ENCODE measurements at regions not wholly inside any gene's neighbourhood (a gene's known extent, or its start where the extent isn't known, plus 50 kb on each side); places are given as distances from the start of the nearest gene placed in this dataset.
"Not testable (repeated sequence)": the region's sequence is repeated elsewhere in the genome, so short reads cannot be mapped to it uniquely, and the experiment has no call there.

GRCh38 chr5:85431726-85432125 lies 1047.0 kb upstream of the EDIL3 start:
- not testable (repeated sequence) for H3K4me1 Mint-ChIP-seq, DNase-seq, ATAC-seq, H3K27me3 Mint-ChIP-seq, H3K4me3 Mint-ChIP-seq, H3K27ac Mint-ChIP-seq
- peaks cover 8 to 17% of the 10 kb centered on the region in 2 donors for H3K9me3 Mint-ChIP-seq

DNA sequence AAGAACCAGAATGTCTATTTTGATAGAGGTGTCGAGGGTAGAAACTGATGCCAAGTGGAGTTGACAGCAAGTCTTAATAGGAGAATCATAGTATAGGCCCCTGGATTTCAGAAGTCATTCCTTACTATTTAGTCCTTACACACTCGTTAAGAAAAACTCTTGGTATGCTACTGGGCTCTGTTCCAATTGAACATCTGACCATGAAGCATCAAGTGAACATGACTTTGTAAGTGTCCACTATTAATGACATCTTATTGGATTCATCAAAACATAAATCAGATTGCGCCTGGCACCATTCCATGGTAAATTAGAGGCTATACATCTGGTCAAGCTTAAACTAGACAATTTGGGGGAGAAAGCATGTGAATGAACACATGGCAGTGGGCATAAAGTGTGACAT lies 1056.5 kb upstream of the EDIL3 start:
- no peak overlapping the region for H3K27ac Mint-ChIP-seq
- H3K4me3 Mint-ChIP-seq: no peak overlapping the region
- DNase-seq (no peak), ATAC-seq (no peak)
- no peaks in the 10 kb centered on the region for H3K4me1 Mint-ChIP-seq
- peaks cover 0 to 15% of the 10 kb centered on the region in 2 donors for H3K9me3 Mint-ChIP-seq
- no peaks in the 10 kb centered on the region for H3K27me3 Mint-ChIP-seq

- Mint-ChIP-seq H3K4me3 (no peak overlapping the region), H3K9me3 (peaks cover 0 to 15% of the 10 kb centered on the region in 2 donors), H3K27ac (no peak overlapping the region), H3K27me3 (no peaks in the 10 kb centered on the region), H3K4me1 (no peaks in the 10 kb centered on the region)
- DNase-seq (no peak), ATAC-seq (no peak)
Measured at GRCh38 chr5:85441853-85442252, 1057.2 kb upstream of the EDIL3 start.

DNA sequence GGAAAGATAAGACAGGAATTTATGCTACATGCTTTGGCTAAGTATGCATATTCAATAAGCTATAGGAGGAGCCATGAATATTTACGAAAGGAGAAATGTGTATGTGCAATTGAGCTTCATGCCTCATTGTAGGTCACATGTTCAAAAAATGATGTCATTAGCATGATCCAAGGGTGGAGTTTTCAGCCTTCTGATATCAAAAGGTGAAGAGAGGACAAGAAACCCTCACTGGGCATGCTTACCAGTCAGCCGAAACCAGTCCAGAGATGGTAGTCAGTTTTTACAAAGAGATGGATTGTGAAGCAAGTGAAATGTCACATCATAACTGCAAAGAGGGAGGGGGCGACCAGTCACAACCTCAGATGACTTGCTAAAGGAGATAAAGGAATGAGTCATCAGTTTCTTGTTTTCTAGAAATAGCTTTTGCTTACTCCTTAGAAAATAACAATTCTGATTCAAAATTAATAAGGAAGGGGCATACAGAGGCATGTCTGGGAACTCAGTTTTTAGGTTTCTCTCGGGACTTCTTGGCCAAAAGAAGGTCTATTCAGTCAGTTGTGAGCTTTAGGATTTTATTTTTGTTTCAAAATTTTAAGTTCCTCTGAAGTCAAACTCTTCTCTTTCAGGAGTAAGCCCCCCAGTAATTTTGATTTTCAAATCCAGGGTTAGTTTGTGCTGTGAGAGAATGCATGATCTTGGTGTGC lies 1067.8 kb upstream of the EDIL3 start:
- Mint-ChIP-seq H3K27ac (no peak overlapping the region), H3K27me3 (no peaks in the 10 kb centered on the region), H3K4me3 (no peak overlapping the region), H3K4me1 (no peaks in the 10 kb centered on the region), H3K9me3 (peaks cover 8 to 25% of the 10 kb centered on the region in 2 donors)
- ATAC-seq (no peak), DNase-seq (no peak)

DNA sequence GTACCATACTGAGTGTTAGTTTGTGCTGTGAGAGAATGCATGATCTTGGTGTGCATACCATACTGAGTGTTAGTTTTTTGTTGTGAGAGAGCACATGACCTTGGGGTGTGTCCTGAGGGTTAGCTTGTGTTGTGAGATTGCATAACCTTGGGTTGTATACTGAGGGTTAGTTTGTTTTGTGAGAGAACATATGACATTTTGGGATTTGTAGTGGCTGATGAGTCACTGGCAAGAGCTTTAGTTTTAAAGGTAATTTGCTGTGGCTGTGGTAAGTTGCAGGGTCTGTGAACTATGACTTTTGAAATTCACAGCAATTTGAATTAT lies 1068.3 kb upstream of the EDIL3 start:
- Mint-ChIP-seq H3K4me1 (no peaks in the 10 kb centered on the region), H3K9me3 (peaks cover 8 to 30% of the 10 kb centered on the region in 2 donors), H3K27me3 (no peaks in the 10 kb centered on the region), H3K27ac (no peak overlapping the region), H3K4me3 (no peak overlapping the region)
- no peak for ATAC-seq
- DNase-seq: no peak

DNA sequence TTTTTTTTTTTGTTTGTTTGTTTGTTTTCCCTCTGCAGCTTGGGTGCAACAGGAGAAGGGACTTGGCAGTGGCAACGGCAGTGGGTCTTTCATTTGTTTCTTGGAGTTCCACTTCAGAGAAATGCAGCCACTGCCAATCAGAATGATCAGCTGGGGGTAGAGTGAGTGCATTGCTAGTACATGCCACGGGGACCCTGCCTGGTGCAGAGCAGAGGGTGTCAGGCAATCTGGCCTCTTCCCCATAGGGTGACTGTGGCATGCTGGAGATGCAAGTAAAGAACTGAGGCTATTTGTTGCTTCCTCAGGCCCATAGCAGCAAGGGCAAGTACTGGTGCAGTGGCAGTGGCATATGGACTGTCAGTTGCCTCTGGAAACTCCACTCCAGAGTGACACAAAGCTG lies 1073.6 kb upstream of the EDIL3 start:
- Mint-ChIP-seq H3K27ac (peak overlapping the region in 1 of 2 donors; percentile 48), H3K4me1 (no peaks in the 10 kb centered on the region), H3K27me3 (no peaks in the 10 kb centered on the region), H3K9me3 (peaks cover 8 to 30% of the 10 kb centered on the region in 2 donors), H3K4me3 (no peak overlapping the region)
- ATAC-seq (no peak), DNase-seq (no peak)

GRCh38 chr5:85462957-85463356 lies 1078.3 kb upstream of the EDIL3 start:
- no peak overlapping the region for H3K27ac Mint-ChIP-seq

GRCh38 chr5:85466423-85466822 lies 1081.7 kb upstream of the EDIL3 start:
- Mint-ChIP-seq H3K9me3 (peaks cover 14 to 39% of the 10 kb centered on the region in 2 donors), H3K27ac (no peak overlapping the region), H3K27me3 (no peaks in the 10 kb centered on the region), H3K4me1 (no peaks in the 10 kb centered on the region), H3K4me3 (no peak overlapping the region)
- no peak for ATAC-seq
- DNase-seq: no peak

More at GRCh38 chr5:85462957-85463356, 1078.3 kb upstream of the EDIL3 start:
- no peak for DNase-seq
- Mint-ChIP-seq H3K27me3 (no peaks in the 10 kb centered on the region), H3K9me3 (peaks cover 14 to 24% of the 10 kb centered on the region in 2 donors), H3K4me1 (no peaks in the 10 kb centered on the region), H3K4me3 (no peak overlapping the region)
- ATAC-seq: no peak

DNA sequence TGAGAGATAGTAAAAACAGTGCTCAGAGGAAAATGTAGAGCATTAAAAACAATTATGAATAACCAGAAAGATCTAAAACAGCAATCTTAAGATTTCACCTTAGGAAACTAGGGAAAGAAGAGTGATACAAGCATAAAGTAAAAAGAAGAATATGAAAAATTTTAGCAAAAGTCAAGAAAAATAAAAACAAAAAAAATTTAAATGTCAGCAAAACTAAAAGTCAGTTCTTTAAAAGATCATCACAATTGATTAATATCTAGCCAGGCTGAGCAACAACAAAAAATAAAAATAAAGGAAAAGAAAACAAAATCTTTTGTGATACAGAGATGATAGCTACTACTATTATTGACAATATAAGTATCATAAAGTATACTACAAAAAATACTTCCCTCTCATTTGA lies 1088.1 kb upstream of the EDIL3 start:
- ATAC-seq (no peak), DNase-seq (no peak)
- Mint-ChIP-seq H3K27ac (no peak overlapping the region), H3K27me3 (no peaks in the 10 kb centered on the region), H3K4me1 (no peaks in the 10 kb centered on the region), H3K9me3 (peaks cover 0 to 22% of the 10 kb centered on the region in 2 donors), H3K4me3 (no peak overlapping the region)

DNA sequence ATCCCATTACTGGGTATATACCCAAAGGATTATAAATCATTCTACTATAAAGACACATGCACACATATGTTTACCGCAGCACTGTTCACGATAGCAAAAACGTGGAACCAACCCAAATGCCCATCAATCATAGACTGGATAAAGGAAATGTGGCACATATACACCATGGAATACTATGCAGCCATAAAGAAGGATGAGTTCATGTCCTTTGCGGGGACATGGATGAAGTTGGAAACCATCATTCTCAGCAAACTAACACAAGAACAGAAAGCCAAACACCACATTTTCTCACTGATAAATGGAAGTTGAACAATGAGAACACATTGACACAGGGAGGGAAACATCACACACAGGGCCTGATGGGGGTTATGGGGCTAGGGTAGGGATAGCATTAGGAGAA lies 1090.5 kb upstream of the EDIL3 start:
- H3K9me3 Mint-ChIP-seq: peaks cover 0 to 12% of the 10 kb centered on the region in 2 donors
- H3K4me1 Mint-ChIP-seq, ATAC-seq, H3K27ac Mint-ChIP-seq, H3K4me3 Mint-ChIP-seq, H3K27me3 Mint-ChIP-seq, DNase-seq: not testable (repeated sequence)

GRCh38 chr5:85476617-85477016 lies 1091.9 kb upstream of the EDIL3 start:
- no peaks in the 10 kb centered on the region for H3K9me3 Mint-ChIP-seq
- no peak overlapping the region for H3K4me3 Mint-ChIP-seq
- no peak for DNase-seq
- no peaks in the 10 kb centered on the region for H3K4me1 Mint-ChIP-seq
- no peaks in the 10 kb centered on the region for H3K27me3 Mint-ChIP-seq
- no peak for ATAC-seq
- H3K27ac Mint-ChIP-seq: no peak overlapping the region

DNA sequence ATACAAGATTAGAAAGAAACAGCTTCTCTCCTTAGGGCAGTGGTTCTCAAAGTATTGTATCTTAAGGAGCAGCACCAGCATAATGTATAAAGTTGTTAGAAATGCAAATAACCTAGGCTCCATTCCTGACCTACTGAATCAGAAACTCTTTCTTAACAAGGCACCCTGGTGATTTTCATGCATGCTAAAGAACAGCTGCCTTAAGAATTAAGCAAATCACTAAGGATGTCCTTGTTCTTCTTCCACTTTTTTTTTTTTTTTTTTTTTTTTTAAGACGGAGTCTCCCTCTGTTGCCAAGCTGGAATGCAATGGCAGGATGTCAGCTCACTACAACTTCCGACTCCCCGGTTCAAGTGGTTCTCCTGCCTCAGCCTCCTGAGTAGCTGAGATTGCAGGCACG lies 1095.2 kb upstream of the EDIL3 start:
- Mint-ChIP-seq H3K9me3 (peaks cover 2 to 6% of the 10 kb centered on the region in 2 donors), H3K27me3 (no peaks in the 10 kb centered on the region), H3K27ac (no peak overlapping the region), H3K4me1 (no peaks in the 10 kb centered on the region), H3K4me3 (no peak overlapping the region)
- no peak for ATAC-seq
- no peak for DNase-seq

GRCh38 chr5:85484982-85485574 lies 1100.4 kb upstream of the EDIL3 start:
- Mint-ChIP-seq H3K9me3 (peaks cover 19 to 20% of the 10 kb centered on the region in 2 donors), H3K4me3 (no peak overlapping the region), H3K27ac (no peak overlapping the region), H3K4me1 (no peaks in the 10 kb centered on the region), H3K27me3 (no peaks in the 10 kb centered on the region)
- DNase-seq: no peak
- no peak for ATAC-seq

DNA sequence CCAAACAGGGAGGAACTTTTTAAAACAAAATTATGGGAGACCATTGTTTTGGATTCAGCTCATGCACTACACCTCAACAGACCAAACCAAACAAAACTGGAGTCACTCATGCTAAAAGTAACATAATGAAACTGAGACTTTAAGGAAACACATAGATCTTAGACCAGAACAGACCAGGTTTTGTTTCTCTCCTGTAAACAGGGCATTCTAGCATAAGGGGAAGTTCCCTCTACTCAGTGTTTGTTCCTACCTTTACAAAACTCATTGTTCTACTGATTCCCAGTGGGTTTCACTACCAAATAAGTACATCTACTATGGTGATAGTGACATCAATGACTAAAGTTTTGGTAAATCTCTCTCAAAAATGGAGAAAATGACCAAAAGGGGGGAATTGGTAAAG lies 1103.6 kb upstream of the EDIL3 start:
- no peak overlapping the region for H3K27ac Mint-ChIP-seq
- DNase-seq (no peak), ATAC-seq (no peak)
- H3K9me3 Mint-ChIP-seq: peaks cover 26 to 27% of the 10 kb centered on the region in 2 donors
- H3K4me1 Mint-ChIP-seq: no peaks in the 10 kb centered on the region
- no peaks in the 10 kb centered on the region for H3K27me3 Mint-ChIP-seq
- no peak overlapping the region for H3K4me3 Mint-ChIP-seq

- no peaks in the 10 kb centered on the region for H3K9me3 Mint-ChIP-seq
- no peak for ATAC-seq
- H3K4me1 Mint-ChIP-seq: no peaks in the 10 kb centered on the region
- no peak for DNase-seq
- no peak overlapping the region for H3K27ac Mint-ChIP-seq
- H3K27me3 Mint-ChIP-seq: no peaks in the 10 kb centered on the region
- H3K4me3 Mint-ChIP-seq: no peak overlapping the region
Measured at GRCh38 chr5:85500869-85501268, 1116.2 kb upstream of the EDIL3 start.

DNA sequence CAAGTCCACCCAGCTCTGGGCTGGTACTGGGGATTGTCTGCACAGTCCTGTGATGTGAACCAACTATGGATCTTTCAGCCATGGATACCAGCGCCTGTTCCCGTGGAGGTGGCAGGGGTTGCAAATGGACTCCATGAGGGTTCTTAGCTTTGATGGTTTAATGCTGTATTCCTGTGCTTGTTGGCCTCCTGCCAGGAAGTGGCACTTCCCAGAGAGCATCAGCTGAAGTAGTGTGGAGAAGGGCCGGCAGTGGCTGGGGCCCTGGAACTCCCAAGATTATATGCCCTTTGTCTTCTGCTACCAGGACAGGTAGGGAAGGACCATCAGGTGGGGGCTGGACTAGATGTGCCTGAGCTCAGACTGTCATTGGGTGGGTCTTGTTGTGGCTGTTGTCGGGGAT lies 1104.8 kb upstream of the COX7C start:
- H3K27ac Mint-ChIP-seq: no peak overlapping the region
- ATAC-seq: no peak
- H3K4me1 Mint-ChIP-seq: no peaks in the 10 kb centered on the region
- H3K27me3 Mint-ChIP-seq: no peaks in the 10 kb centered on the region
- DNase-seq: no peak
- H3K4me3 Mint-ChIP-seq: no peak overlapping the region
- peaks cover 6 to 29% of the 10 kb centered on the region in 2 donors for H3K9me3 Mint-ChIP-seq

DNA sequence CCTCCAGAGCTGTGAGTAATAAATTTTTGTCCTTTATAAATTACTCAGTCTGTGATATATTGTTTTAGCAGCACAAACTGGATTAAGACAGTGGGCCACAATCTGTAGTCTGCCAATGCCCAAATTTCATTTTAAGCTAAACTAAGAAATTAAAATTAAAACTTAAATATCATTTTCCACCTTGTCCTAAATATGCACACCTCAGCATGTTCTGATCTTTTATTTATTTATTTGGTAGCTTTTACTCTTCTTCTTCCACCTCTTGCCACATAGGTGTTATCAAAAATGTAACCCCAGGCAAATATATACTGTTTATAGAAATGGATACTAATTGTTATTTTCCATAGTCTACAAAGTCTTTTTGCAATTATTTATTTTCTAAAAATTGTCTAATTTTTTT lies 1102.2 kb upstream of the COX7C start:
- DNase-seq: no peak
- ATAC-seq: no peak
- Mint-ChIP-seq H3K4me1 (no peaks in the 10 kb centered on the region), H3K27me3 (no peaks in the 10 kb centered on the region), H3K4me3 (no peak overlapping the region), H3K9me3 (peaks cover 6 to 21% of the 10 kb centered on the region in 2 donors), H3K27ac (no peak overlapping the region)

All from stimulated activated naive CD8-positive, alpha-beta T cell treated with anti-CD3 and anti-CD28 coated beads, Interleukin-15, amount 100 ng/mL, for 72 hours (primary cell).